ENCODE measurements at regions not wholly inside any gene's neighbourhood (a gene's known extent, or its start where the extent isn't known, plus 50 kb on each side); places are given as distances from the start of the nearest gene placed in this dataset.

- Histone ChIP-seq H3F3A (ENCODE audit: insufficient read depth, low read length) (no peaks in the 10 kb centered on the region), H3K4me1 (ENCODE audit: insufficient read depth, low read length, severe bottlenecking) (no peaks in the 10 kb centered on the region), H3K9me3 (ENCODE audit: low read length) (no peaks in the 10 kb centered on the region), H3K9ac (ENCODE audit: low read length) (no peak overlapping the region), H3K79me2 (ENCODE audit: insufficient read depth, low read length) (no peaks in the 10 kb centered on the region), H3K27me3 (ENCODE audit: insufficient read depth, low read length) (no peaks in the 10 kb centered on the region), H4K20me1 (ENCODE audit: insufficient read depth, low read length) (no peaks in the 10 kb centered on the region), H3K4me3 (ENCODE audit: low read depth, low read length, poor library complexity, severe bottlenecking) (no peak overlapping the region), H3K27ac (ENCODE audit: low read depth, low read length, poor library complexity, severe bottlenecking) (no peak overlapping the region), H2AFZ (ENCODE audit: low read length) (no peak overlapping the region), H3K4me2 (ENCODE audit: low read length) (no peak overlapping the region), H3K36me3 (ENCODE audit: insufficient read depth, low read length) (no peaks in the 10 kb centered on the region), H3K9me2 (ENCODE audit: low read depth, low read length) (no peaks in the 10 kb centered on the region)
- TF ChIP-seq EZH2 (IDR thresholded peaks at IDR 0.05; ENCODE audit: borderline replicate concordance, low read length) (no peak), CTCF (IDR thresholded peaks at IDR 0.05; ENCODE audit: low read length) (no peak)
Measured at GRCh38 chr6:121826156-121826810, 390.8 kb downstream of the GJA1 start.

DNA sequence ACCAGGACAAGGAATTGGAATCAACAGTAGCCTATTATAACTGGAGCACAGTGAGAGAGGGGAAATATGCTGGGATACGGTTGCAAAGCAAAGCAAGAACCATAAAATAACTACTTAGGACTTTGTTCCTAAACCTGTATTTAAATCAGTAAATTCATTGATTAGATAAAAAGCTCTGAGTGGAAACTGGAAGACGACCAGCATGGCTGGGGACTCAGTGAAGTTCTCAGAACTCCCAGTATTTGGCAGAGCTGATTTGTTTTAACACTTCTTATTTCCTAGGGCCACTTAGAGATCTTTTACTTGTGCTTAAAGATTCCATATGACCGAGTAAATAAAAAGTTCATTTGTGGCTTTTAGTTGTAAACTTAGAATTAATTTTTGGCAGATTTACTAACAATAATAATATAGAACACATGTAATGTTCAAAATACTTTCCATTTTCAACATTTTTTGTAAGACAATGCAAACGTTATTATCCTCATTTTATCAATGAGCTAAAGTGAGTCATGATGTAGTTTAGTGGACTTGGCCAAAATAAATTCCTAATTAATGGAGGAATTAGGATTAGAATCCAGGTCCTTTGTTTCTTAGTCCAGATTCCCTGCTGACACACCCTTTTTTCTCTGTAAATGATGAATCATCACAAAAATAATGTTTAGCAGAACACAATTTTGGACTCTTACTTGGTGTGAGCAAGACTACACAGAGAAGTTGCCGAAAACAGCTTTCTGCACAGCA lies 392.9 kb downstream of the GJA1 start:
- Histone ChIP-seq H4K20me1 (ENCODE audit: insufficient read depth, low read length) (no peaks in the 10 kb centered on the region), H3K4me3 (ENCODE audit: low read depth, low read length, poor library complexity, severe bottlenecking) (no peak overlapping the region), H3K79me2 (ENCODE audit: insufficient read depth, low read length) (no peaks in the 10 kb centered on the region), H3K27ac (ENCODE audit: low read depth, low read length, poor library complexity, severe bottlenecking) (no peak overlapping the region), H3K4me1 (ENCODE audit: insufficient read depth, low read length, severe bottlenecking) (no peaks in the 10 kb centered on the region), H3K9me3 (ENCODE audit: low read length) (no peaks in the 10 kb centered on the region), H3K27me3 (ENCODE audit: insufficient read depth, low read length) (no peaks in the 10 kb centered on the region), H3K9me2 (ENCODE audit: low read depth, low read length) (no peaks in the 10 kb centered on the region), H3K36me3 (ENCODE audit: insufficient read depth, low read length) (no peaks in the 10 kb centered on the region), H2AFZ (ENCODE audit: low read length) (no peak overlapping the region), H3F3A (ENCODE audit: insufficient read depth, low read length) (no peaks in the 10 kb centered on the region), H3K4me2 (ENCODE audit: low read length) (no peak overlapping the region), H3K9ac (ENCODE audit: low read length) (no peak overlapping the region)
- TF ChIP-seq CTCF (IDR thresholded peaks at IDR 0.05; ENCODE audit: low read length) (no peak), EZH2 (IDR thresholded peaks at IDR 0.05; ENCODE audit: borderline replicate concordance, low read length) (no peak)

DNA sequence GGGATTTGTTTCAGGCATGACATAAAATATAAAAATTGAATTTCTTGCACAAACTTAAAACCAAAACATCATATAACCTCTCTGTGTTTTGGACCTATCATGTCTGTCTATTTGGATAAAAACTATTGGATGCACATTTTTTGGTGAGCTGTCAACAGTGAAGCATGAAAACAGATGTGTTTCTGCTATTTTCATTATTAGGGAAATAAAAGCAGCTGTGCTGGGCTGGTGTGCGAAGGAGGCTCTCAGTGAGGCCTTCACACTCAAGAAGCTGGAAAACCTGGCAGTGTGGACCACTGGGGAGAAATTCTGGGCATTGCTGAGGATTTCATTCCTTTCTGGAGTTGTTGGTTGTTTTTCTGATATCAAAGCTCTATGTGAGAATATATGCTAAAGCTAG lies 395.3 kb downstream of the GJA1 start:
- Histone ChIP-seq H3K79me2 (ENCODE audit: insufficient read depth, low read length) (no peaks in the 10 kb centered on the region), H3K9me3 (ENCODE audit: low read length) (no peaks in the 10 kb centered on the region), H2AFZ (ENCODE audit: low read length) (no peak overlapping the region), H3K4me1 (ENCODE audit: insufficient read depth, low read length, severe bottlenecking) (no peaks in the 10 kb centered on the region), H3K27ac (ENCODE audit: low read depth, low read length, poor library complexity, severe bottlenecking) (no peak overlapping the region), H4K20me1 (ENCODE audit: insufficient read depth, low read length) (no peaks in the 10 kb centered on the region), H3K36me3 (ENCODE audit: insufficient read depth, low read length) (no peaks in the 10 kb centered on the region), H3K9me2 (ENCODE audit: low read depth, low read length) (no peaks in the 10 kb centered on the region), H3K27me3 (ENCODE audit: insufficient read depth, low read length) (no peaks in the 10 kb centered on the region), H3K4me2 (ENCODE audit: low read length) (no peak overlapping the region), H3F3A (ENCODE audit: insufficient read depth, low read length) (no peaks in the 10 kb centered on the region), H3K4me3 (ENCODE audit: low read depth, low read length, poor library complexity, severe bottlenecking) (no peak overlapping the region), H3K9ac (ENCODE audit: low read length) (no peak overlapping the region)
- TF ChIP-seq CTCF (IDR thresholded peaks at IDR 0.05; ENCODE audit: low read length), result no peak
- TF ChIP-seq EZH2 (IDR thresholded peaks at IDR 0.05; ENCODE audit: borderline replicate concordance, low read length), result no peak

Measured in OCI-LY1 (cell line).